Hepatic stellate cell (primary cell): ENCODE measurements at regions not wholly inside any gene's neighbourhood (a gene's known extent, or its start where the extent isn't known, plus 50 kb on each side); places are given as distances from the start of the nearest gene placed in this dataset.
"Not testable (repeated sequence)": the region's sequence is repeated elsewhere in the genome, so short reads cannot be mapped to it uniquely, and the experiment has no call there.

Experiments used
- DNase-seq: peaks from one replicate; pipeline ENCODE4 v3.0.0; 2011; ENCODE audit warnings: low spot score

DNA sequence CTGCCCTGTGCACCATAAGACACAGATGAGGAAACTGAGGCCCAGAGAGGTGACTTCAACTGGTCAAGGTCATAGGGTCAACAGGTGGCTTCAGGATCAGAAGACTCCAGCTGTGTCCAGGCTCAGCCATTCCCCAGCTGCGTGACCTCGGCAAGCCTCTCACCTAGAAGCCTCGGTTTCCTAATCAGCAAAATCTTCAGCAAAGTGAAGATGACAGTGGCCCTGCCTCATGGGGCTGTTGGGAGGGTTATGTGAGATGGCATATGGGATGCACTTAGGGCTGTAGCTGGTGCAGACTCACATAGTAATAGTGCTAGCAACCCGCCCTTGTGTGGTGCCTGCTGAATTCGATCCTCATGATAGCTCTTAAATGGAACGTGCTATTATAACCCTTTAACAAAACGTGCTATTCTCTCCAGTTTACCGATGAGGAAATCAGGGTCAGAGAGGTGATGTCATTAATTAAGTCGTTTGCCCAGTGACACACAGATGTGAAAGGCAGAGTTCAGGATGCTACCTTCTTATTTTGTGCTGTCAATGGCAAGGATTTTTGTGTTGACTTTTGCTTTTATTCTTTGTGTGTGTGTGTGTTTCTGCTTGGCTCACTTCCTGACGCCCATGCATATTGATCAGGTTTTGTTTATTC is 472.9 kb downstream of the MATN1 start:
- no peak for DNase-seq

DNA sequence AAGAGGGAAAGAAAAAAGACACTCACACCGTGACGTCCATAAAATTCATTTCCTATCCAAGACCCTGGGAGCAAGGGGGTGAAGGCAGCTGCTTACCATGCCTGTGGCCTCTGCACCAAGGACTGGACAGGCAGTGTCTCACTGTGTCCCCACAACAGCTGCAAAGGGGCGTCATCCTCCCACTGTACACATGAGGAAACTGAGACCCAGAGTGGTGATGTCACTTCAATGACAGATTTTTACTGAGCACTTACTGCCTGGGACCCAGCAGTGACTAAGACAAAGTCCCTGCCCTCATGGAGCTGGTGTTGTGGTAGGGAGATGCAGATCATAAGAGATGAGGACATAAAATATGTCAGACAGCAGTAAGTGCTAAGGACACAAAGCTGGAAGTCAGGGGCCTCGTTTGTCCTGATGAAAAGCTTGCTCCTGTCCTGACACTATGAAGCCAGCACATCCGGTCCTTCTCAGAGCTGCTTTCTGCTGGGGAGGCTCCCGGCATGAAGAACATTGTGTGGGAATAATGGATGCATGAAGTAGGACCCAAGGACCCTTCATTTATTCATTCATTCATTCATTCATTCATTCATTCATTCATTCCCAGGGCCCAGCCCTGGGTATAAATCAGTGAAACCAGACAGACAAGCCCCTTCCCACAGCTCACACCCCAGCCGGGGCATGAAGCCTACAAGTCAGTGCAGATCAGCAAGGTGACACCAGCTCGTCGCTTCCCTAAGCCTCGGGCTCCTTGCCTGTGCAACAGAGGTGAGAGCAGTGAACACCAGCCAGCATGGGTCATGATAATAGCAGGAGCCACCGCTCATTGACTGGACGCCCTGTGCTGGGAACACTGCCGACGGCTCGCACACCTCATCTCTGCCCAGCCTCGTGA is 473.7 kb downstream of the MATN1 start:
- no peak for DNase-seq

DNA sequence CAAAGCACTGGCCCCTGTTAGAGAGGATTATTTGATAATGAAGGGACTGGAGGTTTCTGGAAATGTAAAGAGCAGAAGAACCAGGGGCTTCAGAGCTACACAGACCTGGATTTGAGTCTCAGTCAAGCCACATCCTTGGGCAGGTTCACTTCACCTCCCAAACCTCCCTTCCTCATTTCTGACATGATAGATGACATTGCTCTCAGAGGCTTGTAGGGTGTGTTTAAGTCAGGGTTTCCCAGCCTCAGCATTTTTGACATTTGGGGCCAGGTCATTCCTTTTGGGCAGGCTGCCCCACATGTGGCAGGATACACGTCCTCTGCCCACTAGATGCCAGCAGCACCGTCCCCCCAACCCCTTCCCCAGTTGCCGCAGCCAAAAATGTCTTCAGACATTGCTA is 474.6 kb downstream of the MATN1 start:
- DNase-seq, result no peak

DNA sequence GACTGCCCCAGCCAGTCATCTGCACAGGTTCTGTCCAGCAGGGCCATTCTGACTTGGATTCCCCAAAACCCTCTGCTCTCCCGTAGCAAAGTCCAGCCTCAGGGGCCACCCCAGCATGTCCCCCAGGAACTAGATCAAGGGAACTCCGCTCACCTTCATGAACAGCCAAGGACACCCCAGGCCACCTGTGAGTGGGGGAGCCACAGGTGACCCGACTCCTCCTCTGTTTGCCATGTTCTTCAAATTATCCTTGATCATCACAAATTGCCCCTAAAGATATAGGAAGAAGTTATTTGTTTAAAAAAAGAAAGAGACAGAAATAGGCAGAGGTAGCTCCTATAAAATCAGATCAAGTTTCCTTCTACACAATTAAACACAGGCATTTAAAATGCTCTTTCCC is 475.0 kb downstream of the MATN1 start:
- no peak for DNase-seq

DNA sequence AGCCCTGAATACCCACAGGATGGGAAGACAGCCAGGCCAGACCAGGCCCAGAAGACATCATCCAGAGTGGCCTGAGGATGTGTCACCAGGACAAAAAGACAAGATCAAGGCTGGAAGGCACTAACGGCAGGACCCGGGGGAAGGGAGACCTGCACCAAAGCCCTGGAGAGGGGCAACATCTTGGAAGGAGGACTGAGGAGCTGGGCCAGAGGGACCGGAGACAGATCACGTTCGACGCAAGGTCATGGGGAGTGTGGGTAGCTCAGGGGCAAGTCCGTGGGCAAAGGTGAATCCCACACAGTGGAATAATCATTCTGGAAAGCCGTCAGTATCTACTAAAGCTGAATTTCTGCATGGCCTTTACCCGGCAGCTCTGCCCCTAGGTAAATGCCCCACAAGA is 478.6 kb downstream of the MATN1 start:
- DNase-seq, result no peak

DNA sequence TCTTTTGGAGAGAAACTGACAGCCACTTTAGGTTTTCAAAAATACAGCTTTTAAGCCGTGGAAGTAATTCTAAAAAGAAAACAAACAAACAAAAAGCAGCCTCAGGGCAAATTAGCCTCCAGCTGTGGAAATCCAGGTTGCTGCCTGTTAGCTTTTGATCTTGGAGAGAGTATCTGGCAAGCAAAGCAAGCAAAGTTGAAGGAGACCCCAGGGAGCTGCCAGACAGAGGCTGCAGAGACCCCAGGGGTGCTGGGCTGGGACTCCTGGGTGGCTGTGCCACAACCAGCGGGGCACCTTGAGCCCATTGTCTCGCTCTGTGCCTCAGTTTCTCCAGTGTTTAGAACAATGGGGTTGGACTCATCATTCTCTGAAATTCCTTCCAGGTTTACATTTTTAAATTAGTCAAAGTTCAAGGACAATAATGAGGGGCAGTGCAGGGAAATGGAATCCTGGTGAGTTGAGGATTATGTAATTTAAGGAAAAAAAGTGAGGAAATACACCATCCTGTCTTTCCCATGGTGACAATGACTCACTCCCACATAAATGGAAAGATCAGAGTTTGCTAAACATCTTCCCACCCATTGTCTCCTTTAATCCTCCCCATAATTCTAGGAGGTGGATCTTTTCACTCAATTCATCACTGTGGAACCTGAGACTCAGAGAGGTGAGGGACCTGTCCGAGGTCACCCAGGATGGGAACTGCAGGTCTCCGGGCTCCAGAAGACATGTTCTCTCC is 480.5 kb downstream of the MATN1 start:
- DNase-seq, result no peak

DNA sequence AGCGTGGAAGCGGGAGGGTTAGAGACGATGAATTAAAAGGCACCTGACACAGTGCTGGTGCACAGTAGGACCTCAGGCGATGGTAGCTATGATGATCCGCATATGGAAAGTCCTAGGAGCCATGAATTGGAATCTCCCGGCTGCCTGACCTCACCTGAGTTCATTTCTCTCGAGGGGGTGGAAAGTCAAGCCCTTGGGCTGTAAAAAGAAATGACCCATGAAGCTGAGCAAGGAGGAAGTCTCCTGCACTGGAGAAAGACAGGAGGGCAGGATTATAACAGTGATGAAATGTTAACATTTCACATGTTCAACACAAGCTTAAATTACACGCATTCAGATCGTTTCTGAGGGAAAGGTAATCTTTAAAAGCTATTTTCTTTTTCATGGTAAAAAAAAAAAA is 481.2 kb downstream of the MATN1 start:
- DNase-seq, result no peak

DNA sequence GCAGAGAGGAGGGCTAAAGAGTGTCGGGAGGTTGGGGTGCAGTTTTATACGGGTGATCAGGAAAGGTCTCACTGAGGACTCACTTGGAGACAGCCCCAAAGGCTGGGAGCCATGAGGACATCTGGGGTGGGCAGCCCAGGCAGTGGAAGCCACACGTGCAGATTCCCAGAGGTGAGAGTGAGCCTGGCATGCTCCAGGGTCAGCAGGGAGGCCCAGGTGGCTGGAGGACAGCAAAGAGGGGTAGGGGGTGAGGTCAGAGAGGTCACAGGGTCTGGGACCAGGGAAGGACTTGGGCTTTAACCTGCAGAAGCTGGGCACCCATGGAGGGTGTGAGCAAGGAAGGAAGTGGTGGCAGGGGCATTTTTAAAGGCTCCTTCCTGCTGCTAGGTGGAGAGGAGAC is 481.7 kb downstream of the MATN1 start:
- no peak for DNase-seq

DNA sequence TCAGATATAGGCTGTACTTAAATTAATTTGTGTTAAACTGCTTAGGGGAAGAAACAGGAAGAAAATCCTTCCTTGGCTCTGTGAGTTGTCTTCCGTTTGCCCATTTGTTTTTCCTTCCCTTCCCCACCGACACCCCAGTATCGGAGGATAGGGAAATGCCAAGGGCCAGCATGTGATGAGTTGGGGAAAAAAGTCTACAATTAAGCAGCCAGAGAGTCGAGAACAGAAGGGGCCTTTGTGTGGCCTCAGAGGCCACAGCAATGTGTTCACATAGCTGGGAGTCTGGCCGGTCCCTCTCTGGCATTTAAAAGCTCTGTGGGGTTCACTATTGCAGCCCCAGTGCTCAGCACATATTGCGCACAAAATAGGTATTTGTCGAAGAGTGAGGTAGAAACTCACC is 489.3 kb downstream of the MATN1 start:
- no peak for DNase-seq

DNA sequence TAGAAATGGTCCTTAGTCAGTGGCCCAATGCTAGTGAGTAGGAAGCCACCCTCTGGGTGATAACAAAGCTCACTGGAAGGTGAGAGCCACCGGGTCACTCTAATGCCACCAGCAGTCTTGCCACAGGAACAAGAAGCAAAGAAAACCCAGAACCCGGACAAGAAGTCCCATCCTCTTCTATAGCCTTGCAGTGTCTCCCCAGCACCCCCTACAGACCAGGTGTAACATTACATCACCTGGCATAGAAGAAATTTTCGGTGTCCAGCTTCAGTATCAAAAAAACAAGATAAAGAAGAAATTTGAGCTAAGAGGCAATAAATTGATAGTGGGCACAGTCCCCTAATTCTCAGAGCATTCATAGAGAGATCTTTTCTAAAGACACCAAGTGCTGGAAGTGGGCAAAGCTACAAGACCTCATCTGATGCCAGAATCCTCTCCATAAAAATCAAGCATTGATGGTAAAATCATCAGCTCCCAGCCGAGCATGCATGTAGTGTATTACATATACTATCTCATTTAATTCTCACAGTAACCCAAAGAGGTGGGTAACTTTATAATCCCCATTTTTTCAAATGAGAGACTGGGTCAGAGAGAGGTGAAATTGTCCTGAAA is 491.0 kb downstream of the MATN1 start:
- no peak for DNase-seq

DNA sequence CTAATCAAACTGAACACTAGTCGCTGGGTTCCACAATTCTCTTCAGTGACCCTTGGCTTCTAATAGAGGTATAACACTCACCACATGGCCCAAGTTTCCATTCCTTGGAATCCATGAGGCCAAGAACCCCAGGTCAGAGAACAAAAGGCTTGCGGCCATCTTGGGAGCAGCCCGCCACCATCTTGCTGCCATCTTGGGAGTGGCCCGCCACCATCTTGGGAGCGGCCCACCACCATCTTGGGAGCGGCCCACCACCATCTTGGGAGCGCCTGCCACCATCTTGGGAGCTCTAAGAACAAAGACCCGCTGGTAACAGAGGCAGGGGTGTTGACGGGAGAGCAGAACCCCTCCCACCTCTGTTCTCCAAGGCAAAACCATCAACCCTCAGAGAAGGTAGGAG is 493.4 kb downstream of the MATN1 start:
- no peak for DNase-seq

DNA sequence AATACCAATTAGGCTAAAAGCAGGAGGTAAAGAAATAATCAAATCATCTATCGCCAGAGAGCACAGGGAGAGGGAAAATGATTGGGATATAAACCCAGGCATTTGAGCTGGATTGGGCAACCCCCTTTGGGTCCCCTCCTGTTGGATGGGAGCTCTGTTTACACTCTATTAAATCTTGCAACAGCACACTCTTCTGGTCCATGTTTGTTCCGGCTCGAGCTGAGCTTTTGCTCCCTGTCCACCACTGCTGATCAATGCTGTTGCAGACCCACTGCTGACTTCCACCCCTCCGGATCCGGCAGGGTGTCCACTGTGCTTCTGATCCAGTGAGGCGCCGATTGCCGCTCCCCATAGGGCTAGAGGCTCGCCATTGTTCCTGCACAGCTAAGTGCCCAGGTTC is 493.8 kb downstream of the MATN1 start:
- no peak for DNase-seq

DNA sequence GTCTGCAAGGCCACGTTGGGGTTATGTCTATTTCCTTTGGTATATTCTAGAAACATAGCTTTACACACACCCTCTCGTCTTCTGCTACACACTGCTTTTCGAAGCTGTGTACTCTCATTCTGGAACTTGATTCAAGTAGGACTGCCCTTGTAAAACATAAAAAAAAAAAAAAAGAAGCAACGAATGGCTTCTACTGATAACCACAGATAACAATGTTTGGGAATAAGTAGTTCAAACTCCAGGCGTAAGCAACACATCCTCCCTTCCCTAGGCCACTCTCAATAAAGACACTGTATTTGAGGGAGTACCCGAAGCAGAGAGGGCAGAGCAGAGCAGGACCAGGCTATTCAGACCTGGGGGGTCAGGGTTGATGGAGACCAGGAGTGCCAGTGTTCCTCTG is 496.7 kb downstream of the MATN1 start:
- no peak for DNase-seq

DNA sequence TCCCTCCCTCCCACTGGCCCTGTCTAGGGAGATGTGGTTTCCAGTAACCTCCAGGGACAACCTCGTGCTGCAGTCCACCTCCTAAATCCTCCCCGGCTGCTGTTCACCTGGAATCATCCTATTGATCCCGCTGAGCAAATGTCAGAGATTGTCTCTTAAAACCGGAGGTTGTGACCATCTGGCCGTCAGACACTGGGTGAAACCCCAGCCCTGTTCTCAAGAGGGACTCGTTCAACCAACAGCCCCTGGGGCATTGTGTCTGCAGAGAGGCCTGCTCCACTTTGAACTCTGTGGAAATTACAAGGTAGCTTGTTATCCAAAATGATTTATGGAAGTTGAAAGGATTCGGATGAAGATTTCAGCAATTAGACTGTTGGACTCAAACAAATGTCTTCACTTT is 498.0 kb downstream of the MATN1 start:
- no peak for DNase-seq

DNA sequence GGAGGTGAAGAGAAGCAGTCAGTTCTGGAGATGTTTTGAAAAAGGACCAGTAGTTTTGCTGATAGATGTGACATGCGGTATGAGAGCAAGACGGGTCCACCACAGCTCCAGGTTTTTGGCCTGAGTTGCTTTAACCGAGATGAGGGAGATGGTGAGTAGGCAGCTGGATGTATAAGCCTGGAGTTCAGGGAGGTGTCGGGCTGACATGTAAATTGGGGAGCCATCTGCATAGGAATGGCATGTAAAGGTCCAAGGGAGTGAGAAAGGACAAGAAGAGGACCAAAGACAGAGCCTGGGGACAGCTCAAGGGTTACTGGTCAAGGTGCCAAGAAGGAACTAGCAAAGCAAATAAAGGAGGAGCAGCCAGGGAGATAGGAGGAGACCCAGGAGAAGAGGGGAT is 503.7 kb downstream of the MATN1 start:
- no peak for DNase-seq

DNA sequence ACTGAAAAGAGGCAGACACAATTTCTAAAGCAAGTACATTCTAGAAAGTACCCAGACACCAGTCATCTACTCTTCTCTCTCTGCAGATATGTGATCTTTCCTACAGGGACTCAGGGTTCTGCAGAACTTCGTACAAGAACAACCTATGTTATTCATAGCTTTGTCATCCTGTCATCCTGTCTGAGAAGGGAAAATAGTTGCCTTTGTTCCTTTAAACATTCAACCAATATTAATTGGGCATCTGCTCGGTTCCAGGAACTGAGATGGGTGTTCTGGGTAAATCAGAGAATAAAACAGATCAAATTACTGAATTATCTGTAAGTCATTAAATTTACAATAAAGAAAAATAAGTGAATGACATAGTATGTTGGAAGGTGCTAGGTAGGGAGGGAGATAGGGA is 504.9 kb downstream of the MATN1 start:
- no peak for DNase-seq

DNA sequence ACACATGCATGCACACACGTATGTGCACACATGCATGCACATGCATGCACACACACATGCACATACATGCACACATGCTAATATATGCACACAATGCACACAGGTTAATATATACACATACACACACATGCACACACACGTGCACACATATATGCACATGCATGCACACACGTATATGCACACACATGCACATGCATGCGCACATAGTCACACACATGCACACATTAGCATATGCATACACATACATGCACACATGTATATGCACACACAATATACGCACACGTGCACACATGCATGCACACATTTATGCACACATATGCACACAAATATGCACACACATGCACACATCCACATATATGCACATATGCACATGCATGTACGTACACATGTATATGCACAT is 506.8 kb downstream of the MATN1 start:
- DNase-seq, result no peak

DNA sequence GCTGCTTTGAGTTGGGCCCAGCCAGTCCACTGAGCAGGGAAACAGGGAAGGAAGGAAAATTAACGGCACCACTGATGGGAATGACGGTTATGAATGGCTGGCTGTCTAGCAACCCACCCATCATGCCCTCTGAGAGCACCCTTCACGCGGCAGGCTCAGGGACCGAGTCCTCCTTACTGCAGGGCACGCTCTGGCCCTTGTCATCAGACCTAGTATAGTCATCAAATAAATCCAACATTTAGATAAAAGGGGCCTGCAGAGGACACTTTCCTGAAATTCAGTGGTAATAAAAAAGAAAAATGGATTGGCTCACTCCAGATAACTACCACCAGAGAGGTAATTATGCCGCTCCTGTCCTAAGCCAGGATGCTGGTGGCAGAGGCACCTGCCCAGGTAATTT is 509.4 kb downstream of the MATN1 start:
- DNase-seq, result no peak

DNA sequence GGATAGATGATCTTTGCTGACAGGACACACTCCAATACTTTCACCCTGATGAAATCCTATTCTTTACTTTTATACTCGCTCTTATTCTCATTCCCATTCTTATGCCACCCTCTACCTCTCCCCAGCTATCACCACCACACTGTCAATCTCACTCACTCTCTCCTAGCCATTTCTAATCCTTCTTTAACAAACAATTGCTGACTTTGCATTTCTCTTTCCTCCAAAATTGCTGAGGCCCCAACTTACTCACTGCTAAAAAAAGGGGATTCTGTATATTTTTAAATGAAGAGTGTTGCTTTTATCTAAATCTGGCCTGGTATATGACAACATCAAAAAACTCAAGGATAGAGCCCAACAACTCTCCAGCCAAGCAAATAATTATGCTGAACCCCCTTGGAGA is 515.4 kb downstream of the MATN1 start:
- DNase-seq, result not testable (repeated sequence)

DNA sequence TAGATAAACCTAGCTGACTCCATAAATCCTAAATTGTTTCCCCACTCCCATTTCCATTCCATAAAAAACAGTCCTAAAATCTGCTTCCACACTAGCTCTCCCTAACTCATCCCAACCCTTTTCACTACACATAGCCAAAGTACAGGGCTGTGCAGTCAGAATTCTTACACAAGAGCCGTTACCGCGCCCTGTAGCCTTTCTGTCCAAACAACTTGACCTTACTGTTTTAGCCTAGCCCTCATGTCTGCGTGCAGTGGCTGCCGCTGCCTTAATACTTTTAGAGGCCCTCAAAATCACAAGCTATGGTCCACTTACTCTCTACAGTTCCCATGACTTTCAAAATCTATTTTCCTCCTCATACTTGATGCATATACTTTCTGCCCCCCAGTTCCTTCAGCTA is 516.8 kb downstream of the MATN1 start:
- DNase-seq, result not testable (repeated sequence)

DNA sequence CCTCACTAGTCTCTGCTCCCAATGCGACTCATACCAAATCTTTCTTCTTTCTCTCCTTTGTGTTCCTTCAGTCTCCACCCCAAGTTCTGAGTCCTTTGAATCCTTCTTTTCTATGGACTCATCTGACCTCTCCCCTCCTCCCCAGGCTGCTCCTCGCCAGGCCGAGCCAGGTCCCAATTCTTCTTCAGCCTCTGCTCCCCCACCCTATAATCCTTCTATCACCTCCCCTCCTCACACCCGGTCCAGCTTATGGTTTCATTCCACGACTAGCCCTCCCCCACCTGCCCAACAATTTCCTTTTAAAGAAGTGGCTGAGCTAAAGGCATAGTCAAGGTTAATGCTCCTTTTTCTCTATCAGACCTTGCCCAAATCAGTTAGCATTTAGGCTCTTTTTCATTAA is 518.5 kb downstream of the MATN1 start:
- not testable (repeated sequence) for DNase-seq

DNA sequence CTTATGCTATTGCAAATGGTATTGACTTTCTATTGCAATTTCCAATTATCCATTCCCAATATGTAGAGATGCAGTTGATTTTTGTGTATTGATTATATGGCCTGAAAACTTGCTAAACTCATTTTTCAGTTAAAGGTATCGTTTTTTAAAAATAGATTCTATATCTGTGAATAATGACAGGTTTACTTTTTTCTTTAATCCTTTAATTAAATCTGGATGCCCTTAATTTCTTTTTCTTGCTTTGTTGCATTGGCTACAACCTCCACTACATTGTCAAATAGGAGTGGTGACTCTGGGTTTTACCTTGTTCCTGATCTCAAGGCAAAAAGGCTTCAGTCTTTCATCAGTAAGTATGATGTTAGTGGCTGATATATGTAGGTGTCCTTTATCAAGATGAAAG is 522.4 kb downstream of the MATN1 start:
- no peak for DNase-seq

DNA sequence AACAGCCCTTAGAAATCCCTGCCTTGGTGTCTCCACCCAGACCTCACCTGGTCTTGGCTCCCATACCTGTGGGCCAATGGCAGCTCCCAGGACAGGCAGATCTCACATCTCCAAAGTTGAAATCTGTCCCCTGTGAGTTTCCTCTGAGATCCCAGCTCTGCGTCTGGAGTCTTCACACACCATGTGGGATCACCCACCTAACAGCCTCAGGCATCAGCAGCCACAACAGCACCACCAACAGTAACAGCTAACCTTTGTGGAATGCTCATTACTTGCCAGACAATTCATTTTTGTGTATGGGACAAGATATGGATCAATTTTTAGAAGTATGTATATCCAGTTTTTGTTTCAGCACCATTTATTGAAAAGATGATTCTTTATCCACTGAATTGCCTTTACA is 523.2 kb downstream of the MATN1 start:
- DNase-seq, result no peak
